Breast epithelium (tissue), 3 donors: ENCODE measurements at regions not wholly inside any gene's neighbourhood (a gene's known extent, or its start where the extent isn't known, plus 50 kb on each side); places are given as distances from the start of the nearest gene placed in this dataset.

Experiments
- CTCF ChIP-seq, 3 donors: fragments of 450-650 bp; IDR thresholded peaks; one replicate each; pipeline ENCODE4 v1.5.1; 2016 to 2017; ENCODE audit warnings: antibody characterized with exemption in 3 of 3, mild to moderate bottlenecking in 3 of 3, moderate library complexity in 3 of 3
- POLR2A ChIP-seq: fragments of 450-650 bp; IDR thresholded peaks from one replicate; pipeline ENCODE4 v1.6.1; 2016; ENCODE audit warnings: antibody characterized with exemption, mild to moderate bottlenecking, moderate library complexity
- POLR2AphosphoS5 ChIP-seq, 3 donors: sonication (generic); formaldehyde crosslinking; IDR thresholded peaks; one replicate each; pipeline ENCODE4 v1.6.1; 2017; ENCODE audit warnings: antibody characterized with exemption in 3 of 3

DNA sequence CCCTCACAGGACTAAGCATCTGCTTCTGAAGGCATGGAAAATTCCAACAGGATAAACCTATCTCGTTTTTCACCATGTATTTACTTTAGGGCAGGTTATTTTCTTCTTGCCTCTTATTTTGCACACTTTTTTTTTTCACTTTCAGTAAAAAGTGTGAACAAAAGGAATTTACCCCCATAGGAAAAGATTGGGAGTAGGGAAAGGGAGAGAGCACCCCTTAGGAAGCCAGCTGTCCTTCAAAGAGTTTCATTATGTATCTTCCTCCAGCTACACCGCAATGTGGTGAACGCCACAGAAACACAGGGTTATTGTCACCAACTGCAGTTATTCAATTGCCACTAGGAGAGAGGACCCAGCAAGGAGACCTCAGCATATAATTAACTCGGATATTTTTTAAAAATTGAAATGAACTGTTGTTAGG, 286.2 kb upstream of the VRK2 start:
- TF ChIP-seq POLR2AphosphoS5 (IDR thresholded peaks at IDR 0.05) (no peak), CTCF (IDR thresholded peaks at IDR 0.05) (no peak), POLR2A (no peak)
